Endothelial cell of umbilical vein (primary cell): ENCODE measurements at regions not wholly inside any gene's neighbourhood (a gene's known extent, or its start where the extent isn't known, plus 50 kb on each side); places are given as distances from the start of the nearest gene placed in this dataset.
A peak's percentile ranks its signal among the peaks of the same experiment; 100 is the strongest.

ENCODE experiments used
- BruUV-seq: library from RNA; stranded (reverse); fragments of 400-500 nt; replicated peaks from 2 replicates; lab custom pipeline; 2021; lab: Mats Ljungman, UMichigan
- CTCF ChIA-PET: fragments of 300-600, 350-600 bp; sonication (Branson Sonifier 250); formaldehyde crosslinking; loops from one replicate; lab custom pipeline; 2021; ENCODE audit warnings: antibody characterized with exemption, inconsistent platforms; lab: Charles Lee
- POLR2A ChIA-PET: fragments of 300-600, 350-600 bp; sonication (Branson Sonifier 250); formaldehyde crosslinking; loops from one replicate; lab custom pipeline; 2021; ENCODE audit warnings: antibody characterized with exemption, inconsistent platforms; lab: Charles Lee
- DNase-seq: peaks from one replicate; pipeline ENCODE4 v3.0.0-alpha.2; 2011; ENCODE audit warnings: low read depth, low spot score
- FAIRE-seq: peaks from 2 replicates; lab custom pipeline; 2011; peaks lifted over from hg19 to GRCh38; lab: Jason Lieb, UNC
- H2AFZ ChIP-seq: 2 replicates; pipeline ENCODE4 v1.6.0; 2012; ENCODE audit warnings: low read depth, low read length, control low read depth, inconsistent platforms
- H3K27ac ChIP-seq: 2 replicates; pipeline ENCODE4 v1.5.1; 2011; ENCODE audit warnings: low read depth, mild to moderate bottlenecking, control low read depth, low read length, moderate library complexity; ENCODE audit not compliant: insufficient read depth
- H3K27me3 ChIP-seq, 2 experiments: 2 replicates each; pipeline versions ENCODE4 v1.6.0 to v1.6.1; 2011; ENCODE audit warnings: low read length in 2 of 2, mixed read lengths in 1 of 2; ENCODE audit not compliant: control insufficient read depth in 2 of 2, insufficient read depth in 2 of 2
- H3K36me3 ChIP-seq, 2 experiments: 2 replicates in 1 of 2; 3 replicates in 1 of 2; pipeline ENCODE4 v1.5.1; 2011; ENCODE audit warnings: low read length in 2 of 2, mild to moderate bottlenecking in 1 of 2, moderate library complexity in 1 of 2; ENCODE audit not compliant: control insufficient read depth in 2 of 2, insufficient read depth in 2 of 2; ENCODE audit errors: extremely low read depth in 1 of 2
- H3K4me1 ChIP-seq: 3 replicates; pipeline ENCODE4 v1.5.1; 2011; ENCODE audit warnings: mild to moderate bottlenecking, low read length; ENCODE audit not compliant: control insufficient read depth, insufficient read depth; ENCODE audit errors: extremely low read depth
- H3K4me2 ChIP-seq: 2 replicates; pipeline ENCODE4 v1.6.1; 2011; ENCODE audit warnings: low read length, control low read depth, mixed read lengths; ENCODE audit not compliant: insufficient read depth
- H3K4me3 ChIP-seq, 3 experiments: fragments of 200-600 bp in 1 of 3; sonication (generic), shearing (Covaris generic) in 1 of 3; replicated peaks in 1 of 3; 2 replicates each; pipeline ENCODE4 v1.5.1; 2011 to 2016; ENCODE audit warnings: control low read depth in 3 of 3, low read length in 3 of 3, mild to moderate bottlenecking in 2 of 3, inconsistent platforms in 1 of 3, low read depth in 1 of 3, moderate library complexity in 1 of 3; ENCODE audit not compliant: insufficient read depth in 1 of 3
- H3K79me2 ChIP-seq: 2 replicates; pipeline ENCODE4 v1.6.0; 2012; ENCODE audit warnings: low read length, inconsistent platforms; ENCODE audit not compliant: control insufficient read depth, insufficient read depth
- H3K9ac ChIP-seq: replicated peaks from 2 replicates; pipeline ENCODE3; 2011; ENCODE audit warnings: low read length, control low read depth; ENCODE audit not compliant: insufficient read depth; ENCODE audit errors: extremely low read depth
- H3K9me1 ChIP-seq: replicated peaks from 3 replicates; pipeline ENCODE4 v1.6.0; 2011; ENCODE audit warnings: mild to moderate bottlenecking, low read length; ENCODE audit not compliant: control insufficient read depth, insufficient read depth; ENCODE audit errors: extremely low read depth
- H3K9me3 ChIP-seq: replicated peaks from 2 replicates; pipeline ENCODE4 v1.5.1; 2012; ENCODE audit warnings: low read length, inconsistent platforms; ENCODE audit not compliant: control insufficient read depth, insufficient read depth
- H4K20me1 ChIP-seq: replicated peaks from 2 replicates; pipeline ENCODE3; 2011; ENCODE audit warnings: mild to moderate bottlenecking, low read length; ENCODE audit not compliant: control insufficient read depth, insufficient read depth; ENCODE audit errors: extremely low read depth
- EZH2 ChIP-seq: IDR thresholded peaks from 2 replicates; pipeline ENCODE4 v1.6.1; 2012; ENCODE audit warnings: borderline replicate concordance, low read depth, mild to moderate bottlenecking, moderate library complexity, low read length, inconsistent platforms; ENCODE audit not compliant: severe bottlenecking
- FOS ChIP-seq: IDR thresholded peaks from 2 replicates; pipeline ENCODE4 v1.6.1; 2011; ENCODE audit warnings: mild to moderate bottlenecking, low read length, moderate library complexity, borderline replicate concordance; ENCODE audit not compliant: insufficient read depth
- GATA2 ChIP-seq: IDR thresholded peaks from 2 replicates; pipeline ENCODE4 v1.7.0; 2011; ENCODE audit warnings: low read depth, mild to moderate bottlenecking, moderate library complexity, mixed read lengths, low read length; ENCODE audit not compliant: insufficient read length, insufficient read depth
- JUN ChIP-seq: IDR thresholded peaks from 2 replicates; pipeline ENCODE4 v1.6.1; 2011; ENCODE audit warnings: borderline replicate concordance, low read depth; ENCODE audit not compliant: insufficient read length, insufficient read depth
- MAX ChIP-seq: IDR thresholded peaks from 2 replicates; pipeline ENCODE4 v1.6.1; 2011; ENCODE audit not compliant: insufficient read depth, insufficient read length
- MYC ChIP-seq: IDR thresholded peaks from one replicate; pipeline ENCODE4 v1.6.1; 2011; ENCODE audit warnings: mild to moderate bottlenecking, low read depth, low read length
- POLR2A ChIP-seq: IDR thresholded peaks from 2 replicates; pipeline ENCODE4 v1.6.1; 2012; ENCODE audit warnings: low read depth, mild to moderate bottlenecking, control low read depth, low read length
- POLR2AphosphoS5 ChIP-seq: IDR thresholded peaks from 2 replicates; pipeline ENCODE4 v1.6.1; 2012; ENCODE audit warnings: low read depth, mild to moderate bottlenecking, control low read depth, low read length, moderate library complexity; ENCODE audit not compliant: insufficient read depth
- dilution Hi-C: fragments of 300-500 bp; cut with MboI; formaldehyde crosslinking; loops from one replicate; pipeline ENCODE4 v1.15.0; 2019; ENCODE audit warnings: low sequenced_read_pairs; ENCODE audit not compliant: extremely low pct_ligation_motif_present
- intact Hi-C: fragments of 100-400 bp; cut with micrococcal nuclease; formaldehyde crosslinking; loops from one replicate; pipeline ENCODE4 v1.10.0; 2022

GRCh38 chr7:20532890-20533289 is 82.6 kb upstream of the ABCB5 start:
- no peaks in the 10 kb centered on the region for H3K27me3 ChIP-seq
- no peaks in the 10 kb centered on the region for H3K79me2 ChIP-seq
- peak overlapping the region; percentile 49 for H2AFZ ChIP-seq
- no TSS peak for BruUV-seq
- no peak overlapping the region for H3K4me3 ChIP-seq
- no peaks in the 10 kb centered on the region for H4K20me1 ChIP-seq
- CTCF ChIA-PET = interaction anchor here (0.9 to 1.8 kb wide), 4 partner anchors 65 to 785 kb away, joined by 3 to 6 read pairs (median 4); partner anchors contain the start of gene ITGB8
- no peaks in the 10 kb centered on the region for H3K9me3 ChIP-seq
- no peak overlapping the region for H3K9ac ChIP-seq
- intact Hi-C loops = no loop called here
- FAIRE-seq (peak; percentile 88), DNase-seq (peak; percentile 80)
- H3K27ac ChIP-seq = peak overlapping the region; percentile 15
- H3K4me1 ChIP-seq = peaks cover 9% of the 10 kb centered on the region
- no peaks in the 10 kb centered on the region for H3K9me1 ChIP-seq
- dilution Hi-C loops = no loop called here
- H3K4me2 ChIP-seq = peak overlapping the region; percentile 8
- POLR2A ChIA-PET = no interaction called here
- no peak for TF ChIP-seq MYC
- peak; percentile 43 for TF ChIP-seq JUN
- peak; percentile 87 for TF ChIP-seq FOS
- no peak for TF ChIP-seq MAX
- no peaks in the 10 kb centered on the region for H3K36me3 ChIP-seq

GRCh38 chr7:20534543-20534942 is 80.9 kb upstream of the ABCB5 start:
- Histone ChIP-seq H3K27me3 (no peaks in the 10 kb centered on the region), H2AFZ (no peak overlapping the region), H3K79me2 (no peaks in the 10 kb centered on the region), H3K9me1 (no peaks in the 10 kb centered on the region), H3K4me3 (no peak overlapping the region), H3K36me3 (no peaks in the 10 kb centered on the region), H3K9me3 (no peaks in the 10 kb centered on the region), H4K20me1 (no peaks in the 10 kb centered on the region), H3K4me2 (no peak overlapping the region), H3K9ac (no peak overlapping the region), H3K4me1 (peaks cover 9% of the 10 kb centered on the region), H3K27ac (no peak overlapping the region)
- CTCF ChIA-PET = no interaction called here
- TF ChIP-seq POLR2A (no peak), POLR2AphosphoS5 (no peak), FOS (no peak), EZH2 (no peak), JUN (no peak), GATA2 (no peak)
- intact Hi-C loops (no loop called here), dilution Hi-C loops (no loop called here)
- FAIRE-seq (peak; percentile 33), DNase-seq (no peak)
- POLR2A ChIA-PET = no interaction called here
- no TSS peak for BruUV-seq
